BE2C (cell line): ENCODE measurements at regions not wholly inside any gene's neighbourhood (a gene's known extent, or its start where the extent isn't known, plus 50 kb on each side); places are given as distances from the start of the nearest gene placed in this dataset.

ENCODE experiments used
- DNase-seq: peaks from one replicate; pipeline ENCODE4 v3.0.0-alpha.2; 2020
- H3K27me3 ChIP-seq: fragments of 250-450 bp; sonication (Bioruptor Pico); 2 replicates; pipeline ENCODE4 v1.5.1; 2020; ENCODE audit warnings: mild to moderate bottlenecking
- H3K36me3 ChIP-seq: fragments of 250-450 bp; sonication (Bioruptor Pico); 2 replicates; pipeline ENCODE4 v1.5.1; 2020; ENCODE audit warnings: mild to moderate bottlenecking
- H3K4me1 ChIP-seq: fragments of 250-450 bp; sonication (Bioruptor Pico); 2 replicates; pipeline ENCODE4 v1.5.1; 2020
- H3K4me3 ChIP-seq: 2 replicates; pipeline ENCODE4 v1.5.1; 2011; ENCODE audit warnings: low read depth, low read length
- H3K9me3 ChIP-seq: fragments of 250-450 bp; sonication (Bioruptor Pico); 2 replicates; pipeline ENCODE4 v1.5.1; 2020
- TF ChIP-seq, protein P1 (sequence below): IDR thresholded peaks from 2 replicates; pipeline ENCODE4 v1.5.1; 2012; ENCODE audit warnings: mild to moderate bottlenecking, low read depth, low read length

DNA sequence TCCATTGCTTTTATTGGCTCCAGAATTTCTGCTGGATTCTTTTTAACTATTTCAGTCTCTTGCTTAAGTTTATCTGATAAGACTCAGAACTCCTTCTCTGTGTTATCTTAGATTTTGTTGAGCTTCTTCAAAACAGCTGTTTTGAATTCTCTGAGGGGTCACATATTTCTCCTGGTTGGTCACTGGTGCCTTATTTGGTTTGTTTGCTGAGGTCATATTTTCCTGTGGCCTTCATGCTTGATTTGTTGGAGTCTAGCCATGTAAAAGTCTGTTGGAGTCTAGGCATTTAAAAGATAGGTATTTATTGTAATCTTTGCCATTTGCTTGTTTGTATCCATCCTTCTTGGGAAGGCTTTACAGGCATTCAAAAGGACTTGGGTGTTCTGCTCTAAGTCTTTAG lies 398.7 kb downstream of the DSEL start:
- Histone ChIP-seq H3K36me3 (no peaks in the 10 kb centered on the region), H3K9me3 (no peaks in the 10 kb centered on the region), H3K4me3 (no peak overlapping the region), H3K4me1 (no peaks in the 10 kb centered on the region), H3K27me3 (no peaks in the 10 kb centered on the region)
- no peak for DNase-seq
- TF ChIP-seq, protein P1, sequence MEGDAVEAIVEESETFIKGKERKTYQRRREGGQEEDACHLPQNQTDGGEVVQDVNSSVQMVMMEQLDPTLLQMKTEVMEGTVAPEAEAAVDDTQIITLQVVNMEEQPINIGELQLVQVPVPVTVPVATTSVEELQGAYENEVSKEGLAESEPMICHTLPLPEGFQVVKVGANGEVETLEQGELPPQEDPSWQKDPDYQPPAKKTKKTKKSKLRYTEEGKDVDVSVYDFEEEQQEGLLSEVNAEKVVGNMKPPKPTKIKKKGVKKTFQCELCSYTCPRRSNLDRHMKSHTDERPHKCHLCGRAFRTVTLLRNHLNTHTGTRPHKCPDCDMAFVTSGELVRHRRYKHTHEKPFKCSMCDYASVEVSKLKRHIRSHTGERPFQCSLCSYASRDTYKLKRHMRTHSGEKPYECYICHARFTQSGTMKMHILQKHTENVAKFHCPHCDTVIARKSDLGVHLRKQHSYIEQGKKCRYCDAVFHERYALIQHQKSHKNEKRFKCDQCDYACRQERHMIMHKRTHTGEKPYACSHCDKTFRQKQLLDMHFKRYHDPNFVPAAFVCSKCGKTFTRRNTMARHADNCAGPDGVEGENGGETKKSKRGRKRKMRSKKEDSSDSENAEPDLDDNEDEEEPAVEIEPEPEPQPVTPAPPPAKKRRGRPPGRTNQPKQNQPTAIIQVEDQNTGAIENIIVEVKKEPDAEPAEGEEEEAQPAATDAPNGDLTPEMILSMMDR, result no peak

DNA sequence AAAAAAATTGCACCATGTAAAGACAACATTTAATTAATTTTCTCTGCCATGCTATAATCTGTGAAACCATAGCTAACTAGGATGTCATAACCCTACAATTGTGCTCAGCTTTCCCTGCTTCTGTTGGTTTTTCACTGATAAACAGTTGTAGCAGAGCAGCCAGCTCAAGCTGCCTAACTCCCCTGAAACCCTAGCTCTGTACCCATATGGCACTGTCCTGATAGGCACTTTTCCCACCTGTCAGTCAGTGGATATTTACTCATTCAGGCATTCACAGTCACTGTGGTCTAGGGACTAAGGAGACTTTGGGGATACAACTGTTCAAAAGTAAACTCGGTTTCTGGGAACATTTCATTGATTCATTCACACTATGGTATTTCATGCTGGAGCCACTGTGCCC lies 407.0 kb downstream of the DSEL start:
- H3K27me3 ChIP-seq, result no peaks in the 10 kb centered on the region
- H3K4me1 ChIP-seq, result no peaks in the 10 kb centered on the region
- no peaks in the 10 kb centered on the region for H3K9me3 ChIP-seq
- TF ChIP-seq, protein P1, result no peak
- H3K4me3 ChIP-seq, result no peak overlapping the region
- no peaks in the 10 kb centered on the region for H3K36me3 ChIP-seq
- DNase-seq, result no peak

DNA sequence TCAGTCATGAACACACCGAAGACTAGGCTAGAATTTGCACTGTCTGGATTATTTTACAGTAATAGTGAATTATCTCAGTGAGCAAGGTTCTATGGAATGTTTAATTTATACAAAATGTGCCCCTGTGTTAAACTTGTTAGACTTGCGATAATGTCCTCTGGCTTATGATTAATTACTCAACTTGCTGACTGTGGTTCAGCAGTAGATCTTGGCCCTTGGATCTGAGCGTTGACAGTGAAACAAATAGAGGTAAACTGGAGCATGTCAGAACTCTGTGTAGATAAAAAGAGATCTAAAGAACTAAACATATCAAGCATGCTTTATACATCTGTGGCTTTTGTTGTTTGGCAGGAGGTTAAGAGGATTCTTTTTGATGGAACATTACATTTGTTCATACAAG lies 407.6 kb downstream of the DSEL start:
- TF ChIP-seq, protein P1, result no peak
- no peak for DNase-seq
- Histone ChIP-seq H3K27me3 (no peaks in the 10 kb centered on the region), H3K4me1 (no peaks in the 10 kb centered on the region), H3K36me3 (no peaks in the 10 kb centered on the region), H3K9me3 (no peaks in the 10 kb centered on the region), H3K4me3 (no peak overlapping the region)

DNA sequence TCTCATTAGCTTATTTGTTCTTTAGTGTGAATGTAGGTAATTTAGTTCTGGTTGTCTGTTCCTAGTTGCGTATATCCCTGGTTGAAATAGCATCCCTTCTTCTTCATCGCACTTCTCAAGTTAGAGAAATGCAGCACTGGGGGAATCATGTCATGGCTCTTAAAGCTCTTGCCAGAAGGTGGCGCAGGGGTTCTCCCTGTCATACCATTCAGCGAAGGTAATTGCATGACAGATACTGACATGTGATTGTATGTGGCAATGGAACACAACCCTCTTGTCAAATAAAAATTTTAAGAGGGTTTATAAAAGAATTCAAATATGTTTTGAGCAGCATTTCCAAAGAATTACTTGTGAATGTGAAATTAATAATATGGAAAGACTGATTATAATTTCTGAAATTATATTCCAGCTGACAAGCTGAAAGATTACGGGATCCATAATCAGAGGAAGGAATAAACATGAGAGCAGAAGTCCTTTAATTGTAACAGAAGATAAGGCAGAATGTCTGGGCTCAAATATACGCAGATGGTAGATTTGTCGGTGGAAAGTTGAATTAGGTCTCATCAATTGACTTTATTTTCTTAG lies 411.7 kb downstream of the DSEL start:
- TF ChIP-seq, protein P1, result peak; percentile 79
- no peaks in the 10 kb centered on the region for H3K9me3 ChIP-seq
- no peaks in the 10 kb centered on the region for H3K4me1 ChIP-seq
- peak; percentile 65 for DNase-seq
- peak overlapping the region; percentile 25 for H3K4me3 ChIP-seq
- no peaks in the 10 kb centered on the region for H3K27me3 ChIP-seq
- no peaks in the 10 kb centered on the region for H3K36me3 ChIP-seq

DNA sequence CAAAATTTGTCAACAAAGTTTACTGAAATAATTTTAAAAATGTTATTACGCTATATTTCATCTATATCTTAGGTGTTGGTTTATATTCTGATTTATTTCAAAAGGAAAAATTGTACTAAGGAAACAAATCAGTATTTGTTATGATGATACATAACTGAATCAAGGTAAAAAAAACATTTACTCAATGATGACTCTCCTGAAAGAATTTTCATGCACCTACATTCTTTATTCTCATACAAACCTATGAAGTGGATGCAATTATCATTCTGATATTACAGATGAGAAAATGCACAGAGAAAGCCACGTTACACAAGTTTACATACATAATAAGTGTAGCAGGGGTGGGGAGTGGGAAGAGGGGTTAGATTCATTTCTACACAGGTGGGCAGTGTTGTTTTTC lies 422.4 kb downstream of the DSEL start:
- Histone ChIP-seq H3K4me3 (no peak overlapping the region), H3K9me3 (no peaks in the 10 kb centered on the region), H3K27me3 (no peaks in the 10 kb centered on the region), H3K36me3 (no peaks in the 10 kb centered on the region), H3K4me1 (no peaks in the 10 kb centered on the region)
- DNase-seq, result no peak
- TF ChIP-seq, protein P1, result no peak

DNA sequence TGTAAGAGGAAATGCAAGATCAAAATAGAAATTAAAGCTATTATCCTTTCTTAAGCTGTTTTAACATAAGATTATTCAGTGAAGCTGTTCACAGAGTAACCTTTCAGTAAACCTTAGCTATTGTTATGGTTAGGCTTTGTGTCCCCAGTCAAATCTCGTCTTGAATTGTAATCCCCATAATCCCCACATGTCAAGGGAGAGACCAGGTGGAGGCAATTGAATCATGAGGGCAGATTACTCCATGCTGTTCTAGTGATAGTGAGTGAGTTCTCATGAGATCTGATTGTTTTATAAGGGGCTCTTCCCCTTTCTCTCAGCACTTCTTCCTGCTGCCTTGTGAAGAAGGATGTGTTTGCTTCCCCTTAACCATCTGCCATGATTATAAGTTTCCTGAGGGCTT lies 424.4 kb downstream of the DSEL start:
- TF ChIP-seq, protein P1, result no peak
- H3K4me1 ChIP-seq, result no peaks in the 10 kb centered on the region

More for the DNA sequence above, 424.4 kb downstream of the DSEL start:
- Histone ChIP-seq H3K9me3 (no peaks in the 10 kb centered on the region), H3K36me3 (no peaks in the 10 kb centered on the region), H3K27me3 (no peaks in the 10 kb centered on the region), H3K4me3 (no peak overlapping the region)
- no peak for DNase-seq
